B cell (primary cell): ENCODE measurements at regions not wholly inside any gene's neighbourhood (a gene's known extent, or its start where the extent isn't known, plus 50 kb on each side); places are given as distances from the start of the nearest gene placed in this dataset.

Source experiments
- CTCF ChIP-seq: fragments of 200-600 bp; IDR thresholded peaks from one replicate; pipeline ENCODE4 v1.8.0; 2022; ENCODE audit warnings: antibody characterized with exemption, mild to moderate bottlenecking
- EZH2 ChIP-seq: IDR thresholded peaks from 2 replicates; pipeline ENCODE4 v1.6.1; 2012; ENCODE audit warnings: borderline replicate concordance, low read depth, mild to moderate bottlenecking, moderate library complexity, low read length; ENCODE audit not compliant: insufficient read depth, poor library complexity, severe bottlenecking

DNA sequence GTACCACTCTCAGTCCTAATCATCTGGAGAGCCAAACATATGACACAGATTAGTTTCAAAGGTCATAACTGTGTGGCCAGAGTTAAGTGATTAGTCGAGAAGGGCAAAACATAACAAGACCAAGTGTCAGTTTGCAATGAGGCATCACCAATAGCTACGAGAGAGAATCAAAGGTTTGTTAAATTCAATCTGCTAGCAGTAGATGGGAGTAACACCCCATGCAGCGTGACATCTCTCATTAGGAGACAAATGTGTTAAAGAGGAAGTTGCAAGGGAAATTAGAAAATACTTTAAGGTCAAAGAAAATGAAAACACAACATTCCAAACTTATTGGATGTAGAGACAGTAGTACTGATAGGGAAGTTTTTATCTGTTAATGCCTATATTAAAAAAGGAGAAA is 135.7 kb upstream of the SYT10 start:
- TF ChIP-seq CTCF (no peak), EZH2 (no peak)
